NCI-H2227 (cell line): ENCODE measurements at regions not wholly inside any gene's neighbourhood (a gene's known extent, or its start where the extent isn't known, plus 50 kb on each side); places are given as distances from the start of the nearest gene placed in this dataset.
"Not testable (repeated sequence)": the region's sequence is repeated elsewhere in the genome, so short reads cannot be mapped to it uniquely, and the experiment has no call there.

ENCODE experiments used
- DNase-seq: peaks from one replicate; lab custom pipeline; 2025; ENCODE audit not compliant: unreplicated experiment; lab: John Stamatoyannopoulos, UW

DNA sequence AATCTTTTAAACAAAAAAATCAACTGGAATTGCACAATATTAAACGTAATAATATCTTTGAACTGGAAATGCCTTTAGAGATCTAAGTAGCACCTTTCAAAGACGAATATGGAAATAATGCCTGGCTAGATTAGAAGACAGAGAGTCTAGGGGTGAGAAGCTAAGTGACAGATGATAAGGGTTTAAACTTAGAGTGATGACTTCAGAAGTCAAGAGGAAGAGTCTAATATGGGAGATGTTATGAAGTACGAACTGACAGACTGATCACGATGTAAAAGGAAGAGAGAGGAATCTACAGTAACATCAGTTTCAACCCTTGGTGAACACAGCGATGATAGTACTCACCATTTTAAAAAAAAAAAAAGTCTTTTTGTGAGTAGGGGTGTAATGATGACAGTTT, 57.9 kb downstream of the HINT1 start:
- DNase-seq = no peak

- DNase-seq = no peak
Observed at GRCh38 chr5:131104169-131104808, 60.8 kb downstream of the HINT1 start.

DNA sequence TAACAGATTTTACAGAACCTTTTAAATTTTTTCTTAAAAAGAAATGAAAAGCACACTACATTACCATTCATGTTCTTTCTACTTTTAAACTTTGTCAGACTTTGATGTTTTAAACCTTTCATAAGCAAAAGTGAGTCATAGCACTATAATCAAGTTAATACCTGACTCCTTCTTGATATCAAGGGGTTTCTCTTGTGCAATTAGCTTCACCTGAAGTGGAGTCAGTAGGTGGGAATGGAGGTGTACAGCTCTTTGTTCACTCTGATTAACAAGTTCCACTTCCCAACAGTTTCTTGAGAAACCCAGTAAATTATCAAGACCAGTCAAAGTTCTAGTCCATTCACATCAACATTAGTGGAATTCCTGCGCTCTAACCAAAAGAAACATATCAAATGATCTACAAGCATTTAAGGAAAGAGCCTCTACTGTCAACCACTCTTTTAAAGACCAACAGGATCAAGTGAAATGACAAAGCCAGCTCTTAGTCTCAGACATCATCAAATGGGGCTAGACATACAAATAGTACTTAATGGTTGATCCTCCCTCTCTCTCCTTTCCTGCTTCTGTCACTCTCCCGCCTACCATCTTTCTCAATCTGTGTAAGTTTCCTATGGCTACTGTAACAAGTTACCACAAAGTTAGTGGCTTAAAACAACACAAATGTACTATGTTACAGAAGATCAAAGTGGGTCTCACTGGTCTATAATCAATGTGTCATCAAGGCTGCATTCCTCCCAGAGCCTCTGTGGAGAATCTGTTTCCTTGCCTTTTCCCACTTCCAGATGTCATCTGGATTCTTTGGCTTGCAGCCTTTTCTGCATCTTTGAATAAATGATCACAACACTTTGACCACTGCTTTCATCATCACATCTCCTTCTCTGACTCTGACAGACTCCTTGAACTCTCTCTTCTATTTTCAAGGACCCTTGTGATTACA, 68.0 kb downstream of the HINT1 start:
- no peak for DNase-seq

DNA sequence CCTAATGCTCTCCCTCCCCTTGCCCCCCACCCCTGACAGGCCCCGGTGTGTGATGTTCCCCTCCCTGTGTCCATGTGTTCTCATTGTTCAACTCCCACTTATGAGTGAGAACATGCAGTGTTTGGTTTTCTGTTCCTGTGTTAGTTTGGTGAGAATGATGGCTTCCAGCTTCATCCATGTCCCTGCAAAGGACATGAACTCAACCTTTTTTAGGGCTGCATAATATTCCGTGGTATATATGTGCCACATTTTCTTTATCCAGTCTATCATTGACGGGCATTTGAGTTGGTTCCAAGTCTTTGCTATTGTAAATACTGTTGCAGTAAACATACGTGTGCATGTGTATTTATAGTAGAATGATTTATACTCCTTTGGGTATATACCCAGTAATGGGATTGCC, 69.5 kb downstream of the HINT1 start:
- not testable (repeated sequence) for DNase-seq

DNA sequence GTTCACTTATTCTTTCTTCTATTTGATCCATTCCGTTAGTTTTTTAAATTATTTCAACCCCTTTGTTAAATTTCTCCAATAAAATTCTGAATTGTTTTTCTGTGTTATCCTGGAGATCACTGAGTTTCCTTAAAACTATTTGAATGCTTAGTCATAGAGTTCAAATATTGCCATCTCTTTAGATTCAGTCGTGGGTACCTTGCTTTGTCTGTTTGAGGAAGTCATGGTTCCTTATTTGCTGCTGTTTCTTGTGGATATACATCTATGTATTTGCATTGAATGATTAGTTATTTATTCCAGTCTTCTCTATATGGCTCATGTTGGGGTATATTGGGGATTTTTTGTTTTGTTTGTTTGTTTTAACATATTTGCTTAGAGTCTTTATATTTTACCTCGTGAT, 80.6 kb downstream of the HINT1 start:
- no peak for DNase-seq

GRCh38 chr5:131081913-131082488, 83.1 kb downstream of the HINT1 start:
- DNase-seq = no peak

- DNase-seq = no peak
Observed at GRCh38 chr5:131081374-131081773, 83.7 kb downstream of the HINT1 start.

DNA sequence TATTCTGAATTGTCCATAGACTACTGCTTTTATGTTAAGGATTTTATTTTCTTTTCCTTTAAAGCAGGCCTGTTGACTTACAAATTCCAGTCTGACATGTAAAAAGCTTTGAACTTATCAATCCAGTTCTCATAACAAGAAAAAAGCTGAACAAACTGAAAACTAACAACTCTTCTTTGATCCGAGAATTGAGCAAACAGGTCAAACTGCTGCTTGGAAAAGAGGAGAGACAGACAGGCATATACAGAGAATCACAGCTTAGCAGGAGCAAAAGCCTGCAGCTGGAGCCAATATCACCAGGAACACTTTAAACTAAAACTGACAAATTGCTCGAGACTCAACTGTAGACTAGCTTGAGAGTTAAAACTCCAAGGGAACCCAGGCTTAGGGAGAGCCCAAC, 85.8 kb downstream of the HINT1 start:
- DNase-seq = no peak

- DNase-seq = no peak
Observed at GRCh38 chr5:131068893-131069643, 96.0 kb downstream of the HINT1 start.

DNA sequence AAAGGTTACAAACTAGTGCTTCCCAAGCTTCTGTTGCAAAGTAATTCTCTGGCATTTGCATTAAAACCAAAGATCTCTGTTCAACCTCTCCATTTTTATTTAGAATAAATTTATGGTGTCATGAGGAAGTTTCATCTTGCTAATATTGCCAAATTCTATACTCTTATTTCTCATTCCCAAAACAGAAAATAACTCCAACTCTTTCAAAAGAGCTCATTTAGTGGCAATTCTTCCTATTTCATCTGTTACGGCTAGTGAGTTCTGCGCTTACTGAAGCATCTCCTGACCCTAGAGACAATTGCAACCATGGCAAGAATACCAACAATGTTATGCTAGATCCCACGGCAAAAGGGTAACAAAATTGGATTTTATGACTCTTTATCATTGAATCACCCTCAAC, 97.0 kb downstream of the HINT1 start:
- no peak for DNase-seq

DNA sequence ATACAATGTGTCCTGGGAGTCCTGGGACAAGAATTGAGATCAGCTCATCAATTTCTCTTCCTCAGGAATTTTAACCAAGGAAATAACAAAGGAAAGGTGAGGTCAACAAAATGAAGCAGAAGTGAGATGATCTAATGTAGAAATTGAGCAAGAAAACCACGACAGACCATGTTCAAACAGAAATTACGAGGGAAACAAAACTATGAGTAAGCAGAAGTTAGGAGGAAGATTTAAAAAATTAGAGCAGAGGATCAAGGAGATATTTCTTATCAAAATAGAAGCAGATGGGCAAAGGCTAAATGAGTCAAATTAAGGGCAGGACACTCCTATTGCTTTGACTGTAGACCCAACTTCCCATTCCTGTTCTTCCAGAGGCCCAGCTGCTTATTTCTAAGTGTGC, 97.4 kb downstream of the HINT1 start:
- no peak for DNase-seq

GRCh38 chr5:131064669-131065371, 100.2 kb downstream of the HINT1 start:
- no peak for DNase-seq

GRCh38 chr5:131042021-131042789, 122.9 kb downstream of the HINT1 start:
- DNase-seq = no peak

DNA sequence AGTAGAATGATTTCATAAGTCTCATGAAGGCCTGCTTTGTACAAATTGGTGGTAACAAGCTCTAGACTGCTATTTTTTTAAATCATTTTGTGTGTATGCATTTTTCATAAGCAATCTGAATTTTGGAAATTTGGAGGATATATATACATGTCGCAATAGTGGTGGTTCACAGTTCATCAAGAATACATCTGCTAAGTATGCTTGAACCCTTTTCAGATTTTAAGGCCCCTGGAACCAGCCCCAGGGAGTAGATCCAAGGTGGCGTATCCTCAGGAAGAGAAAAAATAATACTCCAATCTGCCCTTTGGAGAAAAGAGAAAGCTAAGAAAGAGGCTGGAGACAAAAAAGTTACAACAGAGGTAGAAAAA, 141.6 kb downstream of the HINT1 start:
- no peak for DNase-seq

DNA sequence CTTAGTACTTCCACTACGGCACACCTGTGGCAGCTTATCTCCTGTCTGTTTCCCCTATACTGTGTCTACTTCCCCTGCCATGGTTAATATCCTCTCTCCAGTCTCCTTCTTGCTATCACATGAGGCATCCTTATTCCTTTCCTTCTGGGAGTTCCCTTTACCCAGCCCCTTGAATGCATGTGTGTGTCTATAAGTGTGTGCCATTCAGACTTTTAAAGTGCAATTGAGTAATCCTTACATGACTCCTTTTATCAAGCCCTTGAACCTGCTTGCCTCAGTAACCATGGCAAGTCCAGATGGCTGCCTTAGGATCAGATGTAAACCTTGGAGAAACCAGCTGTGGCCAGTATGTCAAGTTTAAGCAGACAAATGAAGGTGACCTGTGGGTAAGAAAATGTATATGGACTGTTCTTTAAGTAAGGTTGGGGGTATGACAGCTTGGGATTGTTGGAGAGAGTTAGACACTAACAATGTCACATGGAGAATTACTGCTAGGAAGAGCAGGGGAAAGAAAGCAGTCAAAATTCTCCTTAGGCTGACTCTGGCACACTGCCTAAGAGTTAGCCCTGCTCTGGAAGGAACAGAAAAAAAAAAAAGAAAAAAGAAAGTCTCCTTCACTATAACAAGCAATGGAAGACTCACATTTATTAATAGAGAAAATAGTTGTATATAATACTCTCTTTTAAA, 142.1 kb downstream of the HINT1 start:
- no peak for DNase-seq

DNA sequence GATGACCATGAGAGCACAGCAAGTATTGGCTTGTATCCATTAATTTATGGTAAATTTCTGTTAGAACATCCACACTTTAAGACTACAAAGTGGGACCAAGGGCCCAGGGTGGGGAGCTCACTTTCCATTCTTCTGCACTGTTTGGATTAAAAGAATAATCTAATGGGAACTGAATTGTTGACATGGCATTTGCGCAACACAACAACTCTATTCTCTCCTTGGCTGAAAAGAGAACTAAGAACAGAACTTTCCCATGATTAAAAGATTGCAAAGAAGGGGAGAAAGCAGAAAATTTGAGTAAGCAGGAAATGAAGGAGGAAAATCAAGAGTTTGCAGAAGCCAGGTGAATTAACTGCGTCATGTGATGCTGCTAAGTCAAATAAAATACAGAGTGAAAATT, 143.4 kb downstream of the HINT1 start:
- no peak for DNase-seq

GRCh38 chr5:131019601-131020315, 145.3 kb downstream of the HINT1 start:
- DNase-seq = no peak

GRCh38 chr5:131019111-131019510, 145.9 kb downstream of the HINT1 start:
- no peak for DNase-seq

DNA sequence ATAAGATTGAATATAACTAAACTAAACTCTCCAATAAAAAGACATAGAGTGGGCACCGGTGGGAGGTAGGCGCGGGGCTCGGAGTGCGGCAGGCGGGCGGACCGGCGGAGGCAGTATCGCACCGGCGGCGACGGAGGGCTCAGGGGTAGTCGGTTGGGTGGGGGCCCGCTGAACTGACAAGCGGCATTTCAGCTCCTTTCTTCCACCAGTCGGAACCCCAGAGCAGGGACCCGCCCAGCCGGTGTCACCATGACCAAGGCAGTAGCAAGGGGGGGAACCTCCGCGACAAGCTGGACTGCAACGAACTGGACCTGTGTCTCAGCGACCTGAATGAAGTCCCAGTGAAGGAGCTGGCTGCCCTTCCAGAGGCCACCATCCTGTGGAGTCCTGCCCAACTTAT, 156.7 kb downstream of the HINT1 start:
- DNase-seq = no peak
